Esophagus squamous epithelium (tissue), 4 donors: ENCODE measurements at regions not wholly inside any gene's neighbourhood (a gene's known extent, or its start where the extent isn't known, plus 50 kb on each side); places are given as distances from the start of the nearest gene placed in this dataset.

ENCODE experiments used
- POLR2A ChIP-seq, 4 donors: fragments of 450-650 bp; IDR thresholded peaks; one replicate each; pipeline ENCODE4 v1.6.1; 2017; ENCODE audit warnings: antibody characterized with exemption in 4 of 4, mild to moderate bottlenecking in 4 of 4, moderate library complexity in 3 of 4
- TF ChIP-seq, protein P1 (sequence below), 6 experiments: fragments of 450-650 bp in 4 of 6; fragments of 200-600 bp in 2 of 6; sonication (generic) in 2 of 6; IDR thresholded peaks; one replicate each; pipeline ENCODE4 v1.5.1; 2016 to 2019; ENCODE audit warnings: antibody characterized with exemption in 6 of 6, mild to moderate bottlenecking in 4 of 6, moderate library complexity in 4 of 6

DNA sequence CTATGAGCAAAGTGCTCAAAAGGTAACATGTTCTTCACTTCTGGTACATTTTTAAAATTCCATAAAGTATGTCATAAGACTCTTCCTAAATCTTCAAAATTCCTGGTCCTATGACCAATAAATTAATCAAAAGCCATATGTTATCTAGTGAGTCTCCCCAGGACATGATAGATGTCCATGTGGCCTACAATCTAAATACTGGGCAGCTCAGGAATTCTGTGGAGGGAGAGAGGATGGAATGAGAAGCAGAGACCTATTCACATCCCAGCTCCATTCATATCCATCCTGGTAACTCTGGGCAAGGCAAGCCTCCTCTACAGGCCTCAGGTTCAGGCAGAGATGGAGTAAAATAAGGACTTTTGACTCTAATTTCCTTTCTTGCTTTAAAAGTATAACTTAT lies 224.8 kb downstream of the MTERF1 start:
- TF ChIP-seq, protein P1, sequence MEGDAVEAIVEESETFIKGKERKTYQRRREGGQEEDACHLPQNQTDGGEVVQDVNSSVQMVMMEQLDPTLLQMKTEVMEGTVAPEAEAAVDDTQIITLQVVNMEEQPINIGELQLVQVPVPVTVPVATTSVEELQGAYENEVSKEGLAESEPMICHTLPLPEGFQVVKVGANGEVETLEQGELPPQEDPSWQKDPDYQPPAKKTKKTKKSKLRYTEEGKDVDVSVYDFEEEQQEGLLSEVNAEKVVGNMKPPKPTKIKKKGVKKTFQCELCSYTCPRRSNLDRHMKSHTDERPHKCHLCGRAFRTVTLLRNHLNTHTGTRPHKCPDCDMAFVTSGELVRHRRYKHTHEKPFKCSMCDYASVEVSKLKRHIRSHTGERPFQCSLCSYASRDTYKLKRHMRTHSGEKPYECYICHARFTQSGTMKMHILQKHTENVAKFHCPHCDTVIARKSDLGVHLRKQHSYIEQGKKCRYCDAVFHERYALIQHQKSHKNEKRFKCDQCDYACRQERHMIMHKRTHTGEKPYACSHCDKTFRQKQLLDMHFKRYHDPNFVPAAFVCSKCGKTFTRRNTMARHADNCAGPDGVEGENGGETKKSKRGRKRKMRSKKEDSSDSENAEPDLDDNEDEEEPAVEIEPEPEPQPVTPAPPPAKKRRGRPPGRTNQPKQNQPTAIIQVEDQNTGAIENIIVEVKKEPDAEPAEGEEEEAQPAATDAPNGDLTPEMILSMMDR (IDR thresholded peaks at IDR 0.05), result no peak
- TF ChIP-seq POLR2A (IDR thresholded peaks at IDR 0.05), result no peak
